HG02970 (cell line): ENCODE measurements at regions not wholly inside any gene's neighbourhood (a gene's known extent, or its start where the extent isn't known, plus 50 kb on each side); places are given as distances from the start of the nearest gene placed in this dataset.
"Not testable (repeated sequence)": the region's sequence is repeated elsewhere in the genome, so short reads cannot be mapped to it uniquely, and the experiment has no call there.

ENCODE experiments used
- ATAC-seq: cut with Tn5 transposase; IDR thresholded peaks from one replicate; pipeline ENCODE4 v1.9.1; 2021; ENCODE audit warnings: mild to moderate bottlenecking, moderate library complexity, moderate number of reproducible peaks; ENCODE audit not compliant: unreplicated experiment, low FRiP score

GRCh38 chr12:83997423-83997822 is 915.2 kb downstream of the SLC6A15 start:
- no peak for ATAC-seq

GRCh38 chr12:83996671-83997070 is 915.9 kb downstream of the SLC6A15 start:
- no peak for ATAC-seq

GRCh38 chr12:83985084-83985483 is 927.5 kb downstream of the SLC6A15 start:
- ATAC-seq = no peak

- ATAC-seq = no peak
Measured at GRCh38 chr12:83980398-83980797, 932.2 kb downstream of the SLC6A15 start.

GRCh38 chr12:83979785-83980184 is 932.8 kb downstream of the SLC6A15 start:
- ATAC-seq = no peak

GRCh38 chr12:83971781-83972180 is 940.8 kb downstream of the SLC6A15 start:
- no peak for ATAC-seq

- ATAC-seq = no peak
Measured at GRCh38 chr12:83960767-83961166, 951.8 kb downstream of the SLC6A15 start.

- no peak for ATAC-seq
Measured at GRCh38 chr12:83958997-83959396, 953.6 kb downstream of the SLC6A15 start.

GRCh38 chr12:83954956-83955601 is 957.5 kb downstream of the SLC6A15 start:
- no peak for ATAC-seq

GRCh38 chr12:83954071-83954789 is 958.4 kb downstream of the SLC6A15 start:
- no peak for ATAC-seq

- no peak for ATAC-seq
Measured at GRCh38 chr12:83945871-83946270, 966.7 kb downstream of the SLC6A15 start.

GRCh38 chr12:83939718-83940117 is 972.9 kb downstream of the SLC6A15 start:
- no peak for ATAC-seq

- ATAC-seq = no peak
Measured at GRCh38 chr12:83933615-83934014, 979.0 kb downstream of the SLC6A15 start.

- ATAC-seq = no peak
Measured at GRCh38 chr12:83932011-83932410, 980.6 kb downstream of the SLC6A15 start.

- no peak for ATAC-seq
Measured at GRCh38 chr12:83931451-83931850, 981.1 kb downstream of the SLC6A15 start.

- ATAC-seq = not testable (repeated sequence)
Measured at GRCh38 chr12:83929792-83930191, 982.8 kb downstream of the SLC6A15 start.

GRCh38 chr12:83920821-83921547 is 991.6 kb downstream of the SLC6A15 start:
- no peak for ATAC-seq

GRCh38 chr12:83919081-83919480 is 993.5 kb downstream of the SLC6A15 start:
- ATAC-seq = no peak

- no peak for ATAC-seq
Measured at GRCh38 chr12:83904175-83904574, 1008.4 kb downstream of the SLC6A15 start.

GRCh38 chr12:83896416-83896815 is 1016.2 kb downstream of the SLC6A15 start:
- ATAC-seq = no peak

- no peak for ATAC-seq
Measured at GRCh38 chr12:83893101-83893500, 1019.5 kb downstream of the SLC6A15 start.
